Endothelial cell of umbilical vein (primary cell): ENCODE measurements at regions not wholly inside any gene's neighbourhood (a gene's known extent, or its start where the extent isn't known, plus 50 kb on each side); places are given as distances from the start of the nearest gene placed in this dataset.

ENCODE experiments used
- EZH2 ChIP-seq: IDR thresholded peaks from 2 replicates; pipeline ENCODE4 v1.6.1; 2012; ENCODE audit warnings: borderline replicate concordance, low read depth, mild to moderate bottlenecking, moderate library complexity, low read length, inconsistent platforms; ENCODE audit not compliant: severe bottlenecking
- POLR2A ChIP-seq: IDR thresholded peaks from 2 replicates; pipeline ENCODE4 v1.6.1; 2012; ENCODE audit warnings: low read depth, mild to moderate bottlenecking, control low read depth, low read length
- POLR2AphosphoS5 ChIP-seq: IDR thresholded peaks from 2 replicates; pipeline ENCODE4 v1.6.1; 2012; ENCODE audit warnings: low read depth, mild to moderate bottlenecking, control low read depth, low read length, moderate library complexity; ENCODE audit not compliant: insufficient read depth
- TF ChIP-seq, protein P1 (sequence below), 2 donors: IDR thresholded peaks; 1 replicate in 1 of 2; 2 replicates in 1 of 2; pipeline ENCODE4 v1.5.1; 2011; ENCODE audit warnings: low read length in 2 of 2, mild to moderate bottlenecking in 2 of 2, moderate library complexity in 2 of 2, control low read depth in 1 of 2, inconsistent platforms in 1 of 2, low read depth in 1 of 2; ENCODE audit not compliant: insufficient read depth in 1 of 2; ENCODE audit errors: extremely low read depth in 1 of 2

- TF ChIP-seq, protein P1, sequence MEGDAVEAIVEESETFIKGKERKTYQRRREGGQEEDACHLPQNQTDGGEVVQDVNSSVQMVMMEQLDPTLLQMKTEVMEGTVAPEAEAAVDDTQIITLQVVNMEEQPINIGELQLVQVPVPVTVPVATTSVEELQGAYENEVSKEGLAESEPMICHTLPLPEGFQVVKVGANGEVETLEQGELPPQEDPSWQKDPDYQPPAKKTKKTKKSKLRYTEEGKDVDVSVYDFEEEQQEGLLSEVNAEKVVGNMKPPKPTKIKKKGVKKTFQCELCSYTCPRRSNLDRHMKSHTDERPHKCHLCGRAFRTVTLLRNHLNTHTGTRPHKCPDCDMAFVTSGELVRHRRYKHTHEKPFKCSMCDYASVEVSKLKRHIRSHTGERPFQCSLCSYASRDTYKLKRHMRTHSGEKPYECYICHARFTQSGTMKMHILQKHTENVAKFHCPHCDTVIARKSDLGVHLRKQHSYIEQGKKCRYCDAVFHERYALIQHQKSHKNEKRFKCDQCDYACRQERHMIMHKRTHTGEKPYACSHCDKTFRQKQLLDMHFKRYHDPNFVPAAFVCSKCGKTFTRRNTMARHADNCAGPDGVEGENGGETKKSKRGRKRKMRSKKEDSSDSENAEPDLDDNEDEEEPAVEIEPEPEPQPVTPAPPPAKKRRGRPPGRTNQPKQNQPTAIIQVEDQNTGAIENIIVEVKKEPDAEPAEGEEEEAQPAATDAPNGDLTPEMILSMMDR (IDR thresholded peaks at IDR 0.05; ENCODE audit: extremely low read depth in 1 of 2, insufficient read depth in 1 of 2, low read depth in 1 of 2, low read length in 2 of 2): no peak
- TF ChIP-seq POLR2AphosphoS5: no peak
- TF ChIP-seq POLR2A: no peak
- TF ChIP-seq EZH2: no peak
Observed at GRCh38 chr7:106382929-106383328, 98.1 kb upstream of the NAMPT start.
